SU-DHL-6 (cell line): ENCODE measurements at regions not wholly inside any gene's neighbourhood (a gene's known extent, or its start where the extent isn't known, plus 50 kb on each side); places are given as distances from the start of the nearest gene placed in this dataset.

Experiments
- H2AFZ ChIP-seq: fragments of 200-600 bp; sonication (generic); 2 replicates; pipeline ENCODE4 v1.6.1; 2014; ENCODE audit warnings: low read depth, mild to moderate bottlenecking, moderate library complexity, mixed read lengths, antibody characterized with exemption, low read length; ENCODE audit not compliant: severe bottlenecking
- H3F3A ChIP-seq: fragments of 200-600 bp; shearing (Covaris generic); 2 replicates; pipeline ENCODE4 v1.6.0; 2016; ENCODE audit warnings: antibody characterized with exemption, mild to moderate bottlenecking; ENCODE audit not compliant: insufficient read depth
- H3K27ac ChIP-seq: fragments of 200-600 bp; sonication (generic); 2 replicates; pipeline ENCODE4 v1.5.1; 2016; ENCODE audit warnings: low read depth, mild to moderate bottlenecking, low read length, moderate library complexity, mixed read lengths
- H3K27me3 ChIP-seq: fragments of 200-600 bp; sonication (generic), shearing (Covaris generic); 2 replicates; pipeline ENCODE4 v1.6.0; 2014; ENCODE audit warnings: mild to moderate bottlenecking, low read length
- H3K36me3 ChIP-seq: fragments of 200-600 bp; sonication (generic); 2 replicates; pipeline ENCODE4 v1.6.1; 2014; ENCODE audit warnings: mild to moderate bottlenecking, low read length, mixed read lengths
- H3K4me2 ChIP-seq: fragments of 300-600, 200-600 bp; shearing (Covaris generic), sonication (generic); 2 replicates; pipeline ENCODE4 v1.6.0; 2014; ENCODE audit warnings: low read length, low read depth, mild to moderate bottlenecking; ENCODE audit not compliant: poor library complexity, severe bottlenecking
- H3K4me3 ChIP-seq: fragments of 200-600 bp; sonication (generic); 2 replicates; pipeline ENCODE4 v1.5.1; 2014; ENCODE audit warnings: antibody characterized with exemption, low read length, mild to moderate bottlenecking, mixed read lengths; ENCODE audit not compliant: insufficient read depth, poor library complexity, severe bottlenecking
- H3K79me2 ChIP-seq: fragments of 200-600 bp; sonication (generic); 2 replicates; pipeline ENCODE4 v1.6.1; 2014; ENCODE audit warnings: mild to moderate bottlenecking, low read length, moderate library complexity; ENCODE audit not compliant: insufficient read depth
- H3K9ac ChIP-seq: fragments of 200-600 bp; sonication (generic); 2 replicates; pipeline ENCODE4 v1.7.0; 2014; ENCODE audit warnings: mild to moderate bottlenecking, low read length
- H3K9me2 ChIP-seq: fragments of 200-600 bp; sonication (generic); replicated peaks from 2 replicates; pipeline ENCODE4 v1.6.1; 2014; ENCODE audit warnings: low read length; ENCODE audit not compliant: insufficient read depth
- H3K9me3 ChIP-seq: fragments of 200-600 bp; sonication (generic); 2 replicates; pipeline ENCODE4 v1.6.1; 2014; ENCODE audit warnings: low read length, mixed read lengths; ENCODE audit not compliant: insufficient read depth
- H4K20me1 ChIP-seq: fragments of 200-600 bp; sonication (generic); 2 replicates; pipeline ENCODE4 v1.6.1; 2014; ENCODE audit warnings: low read depth, mild to moderate bottlenecking, antibody characterized with exemption, low read length, moderate library complexity, mixed read lengths
- CTCF ChIP-seq: fragments of 200-600 bp; sonication (generic); IDR thresholded peaks from one replicate; pipeline ENCODE4 v1.5.1; 2017; ENCODE audit warnings: antibody characterized with exemption, mild to moderate bottlenecking, low read length, moderate library complexity; ENCODE audit not compliant: insufficient read depth, poor library complexity, severe bottlenecking
- EZH2phosphoT487 ChIP-seq: fragments of 200-600 bp; sonication (generic), shearing (Covaris generic); conservative IDR thresholded peaks from 2 replicates; pipeline ENCODE4 v1.6.1; 2018; ENCODE audit warnings: mild to moderate bottlenecking, antibody characterized with exemption, low read length, moderate library complexity, mixed read lengths

- no peaks in the 10 kb centered on the region for H3K9me2 ChIP-seq
- no peak overlapping the region for H3K4me2 ChIP-seq
- no peaks in the 10 kb centered on the region for H3K79me2 ChIP-seq
- no peak overlapping the region for H2AFZ ChIP-seq
- TF ChIP-seq CTCF (no peak), EZH2phosphoT487 (no peak)
- no peak overlapping the region for H3K9ac ChIP-seq
- H3K27me3 ChIP-seq: no peaks in the 10 kb centered on the region
- no peaks in the 10 kb centered on the region for H3K9me3 ChIP-seq
- H3K27ac ChIP-seq: no peak overlapping the region
- H3K4me3 ChIP-seq: no peak overlapping the region
- no peaks in the 10 kb centered on the region for H3F3A ChIP-seq
- no peaks in the 10 kb centered on the region for H4K20me1 ChIP-seq
- no peaks in the 10 kb centered on the region for H3K36me3 ChIP-seq
These were observed 725.1 kb upstream of the CHORDC1 start for GRCh38 chr11:90947930-90948329.

- Histone ChIP-seq H2AFZ (no peak overlapping the region), H4K20me1 (no peaks in the 10 kb centered on the region), H3K4me3 (no peak overlapping the region), H3K4me2 (no peak overlapping the region), H3K9ac (no peak overlapping the region), H3K27ac (no peak overlapping the region), H3K9me3 (no peaks in the 10 kb centered on the region), H3K9me2 (no peaks in the 10 kb centered on the region), H3F3A (no peaks in the 10 kb centered on the region), H3K36me3 (no peaks in the 10 kb centered on the region), H3K79me2 (no peaks in the 10 kb centered on the region), H3K27me3 (no peaks in the 10 kb centered on the region)
- TF ChIP-seq CTCF (no peak), EZH2phosphoT487 (no peak)
These were observed 707.4 kb upstream of the CHORDC1 start for GRCh38 chr11:90930252-90930651.

- Histone ChIP-seq H2AFZ (no peak overlapping the region), H4K20me1 (no peaks in the 10 kb centered on the region), H3K9me3 (no peaks in the 10 kb centered on the region), H3F3A (no peaks in the 10 kb centered on the region), H3K9me2 (no peaks in the 10 kb centered on the region), H3K27me3 (no peaks in the 10 kb centered on the region), H3K27ac (no peak overlapping the region), H3K79me2 (no peaks in the 10 kb centered on the region), H3K4me2 (no peak overlapping the region), H3K9ac (no peak overlapping the region), H3K36me3 (no peaks in the 10 kb centered on the region), H3K4me3 (no peak overlapping the region)
- TF ChIP-seq EZH2phosphoT487 (no peak), CTCF (no peak)
These were observed 696.5 kb upstream of the CHORDC1 start for GRCh38 chr11:90919332-90919731.

GRCh38 chr11:90916706-90917105, 693.9 kb upstream of the CHORDC1 start:
- Histone ChIP-seq H3F3A (no peaks in the 10 kb centered on the region), H3K79me2 (no peaks in the 10 kb centered on the region), H3K9me2 (no peaks in the 10 kb centered on the region), H3K4me3 (no peak overlapping the region), H3K9ac (no peak overlapping the region), H4K20me1 (no peaks in the 10 kb centered on the region), H3K36me3 (no peaks in the 10 kb centered on the region), H2AFZ (no peak overlapping the region), H3K4me2 (no peak overlapping the region), H3K27ac (no peak overlapping the region), H3K9me3 (no peaks in the 10 kb centered on the region), H3K27me3 (no peaks in the 10 kb centered on the region)
- TF ChIP-seq EZH2phosphoT487 (no peak), CTCF (no peak)
